Panc1 (cell line): ENCODE measurements at regions not wholly inside any gene's neighbourhood (a gene's known extent, or its start where the extent isn't known, plus 50 kb on each side); places are given as distances from the start of the nearest gene placed in this dataset.
"Not testable (repeated sequence)": the region's sequence is repeated elsewhere in the genome, so short reads cannot be mapped to it uniquely, and the experiment has no call there.

Experiments used
- SIN3A ChIP-seq: IDR thresholded peaks from 2 replicates; pipeline ENCODE4 v1.6.1; 2012; ENCODE audit warnings: low read depth, mild to moderate bottlenecking, low read length, moderate library complexity, borderline replicate concordance; ENCODE audit not compliant: insufficient read depth
- TF ChIP-seq, protein P1 (sequence below): fragments of 450-650 bp; IDR thresholded peaks from 2 replicates; pipeline ENCODE4 v1.5.1; 2017; ENCODE audit warnings: mild to moderate bottlenecking

DNA sequence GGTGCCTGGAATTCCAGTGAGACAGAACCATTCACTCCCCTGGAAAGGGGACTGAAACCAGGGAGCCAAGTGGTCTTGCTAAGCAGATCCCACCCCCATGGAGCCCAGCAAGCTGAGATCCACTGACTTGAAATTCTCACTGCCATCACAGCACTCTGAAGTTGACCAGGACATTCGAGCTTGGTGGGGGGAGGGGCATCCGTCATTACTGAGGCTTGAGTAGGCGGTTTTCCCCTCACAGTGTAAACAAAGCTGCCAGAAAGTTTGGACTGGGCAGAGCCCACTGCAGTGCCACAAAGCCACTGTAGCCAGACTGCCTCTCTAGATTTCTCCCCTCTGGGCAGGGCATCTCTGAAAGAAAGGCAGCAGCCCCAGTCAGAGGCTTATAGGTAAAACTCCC is 623.9 kb upstream of the CCDC179 start:
- TF ChIP-seq SIN3A, result not testable (repeated sequence)
- TF ChIP-seq, protein P1, sequence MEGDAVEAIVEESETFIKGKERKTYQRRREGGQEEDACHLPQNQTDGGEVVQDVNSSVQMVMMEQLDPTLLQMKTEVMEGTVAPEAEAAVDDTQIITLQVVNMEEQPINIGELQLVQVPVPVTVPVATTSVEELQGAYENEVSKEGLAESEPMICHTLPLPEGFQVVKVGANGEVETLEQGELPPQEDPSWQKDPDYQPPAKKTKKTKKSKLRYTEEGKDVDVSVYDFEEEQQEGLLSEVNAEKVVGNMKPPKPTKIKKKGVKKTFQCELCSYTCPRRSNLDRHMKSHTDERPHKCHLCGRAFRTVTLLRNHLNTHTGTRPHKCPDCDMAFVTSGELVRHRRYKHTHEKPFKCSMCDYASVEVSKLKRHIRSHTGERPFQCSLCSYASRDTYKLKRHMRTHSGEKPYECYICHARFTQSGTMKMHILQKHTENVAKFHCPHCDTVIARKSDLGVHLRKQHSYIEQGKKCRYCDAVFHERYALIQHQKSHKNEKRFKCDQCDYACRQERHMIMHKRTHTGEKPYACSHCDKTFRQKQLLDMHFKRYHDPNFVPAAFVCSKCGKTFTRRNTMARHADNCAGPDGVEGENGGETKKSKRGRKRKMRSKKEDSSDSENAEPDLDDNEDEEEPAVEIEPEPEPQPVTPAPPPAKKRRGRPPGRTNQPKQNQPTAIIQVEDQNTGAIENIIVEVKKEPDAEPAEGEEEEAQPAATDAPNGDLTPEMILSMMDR, result not testable (repeated sequence)
